H1 (cell line): ENCODE measurements at regions not wholly inside any gene's neighbourhood (a gene's known extent, or its start where the extent isn't known, plus 50 kb on each side); places are given as distances from the start of the nearest gene placed in this dataset.

ENCODE experiments used
- CTCF ChIA-PET: fragments of 300-600 bp; sonication (Branson Sonifier 250); formaldehyde crosslinking; loops from one replicate; lab custom pipeline; 2021; ENCODE audit not compliant: partially characterized antibody; lab: Charles Lee
- POLR2A ChIA-PET: fragments of 300-600 bp; sonication (Branson Sonifier 250); formaldehyde crosslinking; loops from one replicate; lab custom pipeline; 2021; ENCODE audit warnings: inconsistent platforms; ENCODE audit not compliant: partially characterized antibody; lab: Charles Lee
- DNase-seq, 2 experiments: peaks; one replicate each; pipeline versions ENCODE4 v3.0.0 to v3.0.0-alpha.2; 2010 to 2022; ENCODE audit warnings: low spot score in 2 of 2, low read depth in 1 of 2, mixed read lengths in 1 of 2
- FAIRE-seq: peaks from 2 replicates; lab custom pipeline; 2011; peaks lifted over from hg19 to GRCh38; lab: Jason Lieb, UNC
- H2AFZ ChIP-seq: 2 replicates; pipeline ENCODE4 v1.8.1; 2012; ENCODE audit warnings: low read length, inconsistent platforms
- H2AK5ac ChIP-seq: 2 replicates; pipeline ENCODE4 v1.6.1; 2013; ENCODE audit warnings: low read depth, low read length
- H2BK120ac ChIP-seq: replicated peaks from 2 replicates; pipeline ENCODE3; 2013; ENCODE audit warnings: low read depth, low read length, inconsistent platforms
- H2BK12ac ChIP-seq: 2 replicates; pipeline ENCODE4 v1.6.1; 2013; ENCODE audit warnings: low read depth, low read length
- H2BK15ac ChIP-seq: 2 replicates; pipeline ENCODE4 v1.6.1; 2013; ENCODE audit warnings: low read length
- H2BK20ac ChIP-seq: 2 replicates; pipeline ENCODE4 v1.6.1; 2013; ENCODE audit warnings: low read length
- H2BK5ac ChIP-seq: 2 replicates; pipeline ENCODE4 v1.6.1; 2013; ENCODE audit warnings: low read depth, low read length
- H3K14ac ChIP-seq: 2 replicates; pipeline ENCODE4 v1.6.1; 2013; ENCODE audit warnings: inconsistent platforms; ENCODE audit not compliant: insufficient read length
- H3K18ac ChIP-seq: 2 replicates; pipeline ENCODE4 v1.6.1; 2013; ENCODE audit warnings: low read length; ENCODE audit errors: extremely low read depth
- H3K23ac ChIP-seq: 2 replicates; pipeline ENCODE4 v1.6.1; 2013; ENCODE audit warnings: inconsistent platforms; ENCODE audit not compliant: insufficient read length
- H3K23me2 ChIP-seq: 2 replicates; pipeline ENCODE4 v1.6.1; 2013; ENCODE audit warnings: low read depth, low read length
- H3K27ac ChIP-seq: 2 replicates; pipeline ENCODE4 v1.6.1; 2011; ENCODE audit warnings: low read depth, low read length, inconsistent platforms
- H3K27me3 ChIP-seq, 4 experiments: replicated peaks in 1 of 4; 1 replicate in 1 of 4; 2 replicates in 3 of 4; pipeline versions ENCODE4 v1.6.1 to v1.8.1; 2011 to 2013; ENCODE audit warnings: low read length in 3 of 4, mild to moderate bottlenecking in 3 of 4, inconsistent platforms in 2 of 4, mixed read lengths in 2 of 4, moderate library complexity in 1 of 4; ENCODE audit not compliant: control insufficient read depth in 3 of 4, insufficient read depth in 3 of 4; ENCODE audit errors: extremely low read depth in 1 of 4
- H3K36me3 ChIP-seq, 4 experiments: 2 replicates each; pipeline versions ENCODE4 v1.6.1 to v1.8.1; 2011 to 2013; ENCODE audit warnings: mild to moderate bottlenecking in 4 of 4, low read length in 3 of 4, moderate library complexity in 2 of 4, control low read depth in 1 of 4, inconsistent platforms in 1 of 4; ENCODE audit not compliant: insufficient read depth in 4 of 4, control insufficient read depth in 2 of 4
- H3K4ac ChIP-seq: replicated peaks from 2 replicates; pipeline ENCODE3; 2013; ENCODE audit warnings: low read length, low read depth, mixed read lengths, inconsistent platforms; ENCODE audit not compliant: insufficient read length
- H3K4me1 ChIP-seq, 4 experiments: replicated peaks in 1 of 4; 1 replicate in 1 of 4; 2 replicates in 3 of 4; pipeline versions ENCODE4 v1.6.1 to v1.8.1; 2011 to 2013; ENCODE audit warnings: low read length in 3 of 4, inconsistent platforms in 2 of 4, mixed read lengths in 1 of 4; ENCODE audit not compliant: insufficient read depth in 4 of 4, control insufficient read depth in 3 of 4
- H3K4me2 ChIP-seq, 2 experiments: 2 replicates each; pipeline versions ENCODE4 v1.6.1 to v1.8.1; 2011 to 2013; ENCODE audit warnings: low read depth in 2 of 2, low read length in 2 of 2, control low read depth in 1 of 2, inconsistent platforms in 1 of 2, mild to moderate bottlenecking in 1 of 2; ENCODE audit not compliant: insufficient read depth in 1 of 2
- H3K4me3 ChIP-seq, 4 experiments: fragments of 200-600, 300-600 bp in 1 of 4; sonication (generic), shearing (Covaris generic), sonication (Bioruptor Twin) in 1 of 4; 2 replicates each; pipeline versions ENCODE4 v1.5.1 to v1.8.1; 2011 to 2016; ENCODE audit warnings: low read length in 4 of 4, low read depth in 3 of 4, control low read depth in 2 of 4, inconsistent platforms in 2 of 4, mild to moderate bottlenecking in 2 of 4, mixed read lengths in 1 of 4, moderate library complexity in 1 of 4; ENCODE audit not compliant: insufficient read depth in 2 of 4; ENCODE audit errors: extremely low read depth in 1 of 4
- H3K56ac ChIP-seq: replicated peaks from 2 replicates; pipeline ENCODE3; 2013; ENCODE audit warnings: low read depth, mild to moderate bottlenecking, mixed read lengths, low read length, inconsistent platforms; ENCODE audit not compliant: insufficient read length
- H3K79me1 ChIP-seq: 2 replicates; pipeline ENCODE4 v1.6.1; 2013; ENCODE audit warnings: low read depth, low read length, control low read depth
- H3K79me2 ChIP-seq, 2 experiments: 2 replicates each; pipeline versions ENCODE4 v1.6.1 to v1.8.1; 2012 to 2013; ENCODE audit warnings: low read length in 2 of 2, mild to moderate bottlenecking in 2 of 2, inconsistent platforms in 1 of 2; ENCODE audit not compliant: insufficient read depth in 2 of 2, control insufficient read depth in 1 of 2
- H3K9ac ChIP-seq, 4 experiments: replicated peaks in 1 of 4; 1 replicate in 1 of 4; 2 replicates in 3 of 4; pipeline versions ENCODE4 v1.6.1 to v1.8.1; 2011 to 2013; ENCODE audit warnings: low read depth in 3 of 4, low read length in 3 of 4, control low read depth in 2 of 4, mild to moderate bottlenecking in 2 of 4, moderate library complexity in 2 of 4, inconsistent platforms in 1 of 4; ENCODE audit errors: extremely low read depth in 1 of 4
- H3K9me3 ChIP-seq, 2 experiments: 2 replicates each; pipeline versions ENCODE4 v1.6.1 to v1.8.1; 2012 to 2013; ENCODE audit warnings: mild to moderate bottlenecking in 2 of 2, moderate library complexity in 2 of 2, control low read depth in 1 of 2, inconsistent platforms in 1 of 2, low read depth in 1 of 2, low read length in 1 of 2, mixed read lengths in 1 of 2; ENCODE audit not compliant: insufficient read depth in 2 of 2
- H4K20me1 ChIP-seq, 2 experiments: replicated peaks in 1 of 2; 2 replicates each; pipeline versions ENCODE3 to v1.8.1; 2011 to 2013; ENCODE audit warnings: inconsistent platforms in 2 of 2, low read length in 2 of 2, mild to moderate bottlenecking in 1 of 2; ENCODE audit not compliant: insufficient read depth in 2 of 2, control insufficient read depth in 1 of 2
- H4K5ac ChIP-seq: 2 replicates; pipeline ENCODE4 v1.6.1; 2013; ENCODE audit warnings: low read length, low read depth, mixed read lengths, inconsistent platforms; ENCODE audit not compliant: insufficient read length
- H4K8ac ChIP-seq: 2 replicates; pipeline ENCODE4 v1.8.0; 2013; ENCODE audit warnings: mild to moderate bottlenecking, moderate library complexity, low read length, inconsistent platforms; ENCODE audit not compliant: insufficient read depth; ENCODE audit errors: extremely low read depth
- H4K91ac ChIP-seq: replicated peaks from 2 replicates; pipeline ENCODE3; 2013; ENCODE audit warnings: low read length, mixed read lengths, inconsistent platforms; ENCODE audit not compliant: insufficient read length
- BCL11A ChIP-seq, 2 experiments: IDR thresholded peaks; one replicate each; pipeline ENCODE4 v1.6.1; 2011; ENCODE audit warnings: low read depth in 2 of 2, low read length in 2 of 2, mild to moderate bottlenecking in 2 of 2
- GTF2F1 ChIP-seq: IDR thresholded peaks from 2 replicates; pipeline ENCODE4 v1.6.1; 2012; ENCODE audit warnings: low read depth, low read length, improper control_type of control experiment, borderline replicate concordance
- POLR2AphosphoS5 ChIP-seq: IDR thresholded peaks from 2 replicates; pipeline ENCODE4 v1.6.1; 2011; ENCODE audit warnings: low read depth, low read length
- TEAD4 ChIP-seq: IDR thresholded peaks from 2 replicates; pipeline ENCODE4 v1.6.1; 2012; ENCODE audit warnings: low read depth, low read length, inconsistent platforms, mixed read lengths
- WGBS, 2 experiments: shearing (Covaris generic) in 1 of 2; methylation state at CpG; one replicate each; pipeline versions ENCODE4 v1.1.6 to v1.1.7; 2013 to 2015; ENCODE audit warnings: low lambda C conversion rate in 2 of 2, mixed read lengths in 2 of 2, inconsistent platforms in 1 of 2, low coverage in 1 of 2, missing lambda C conversion rate in 1 of 2; ENCODE audit not compliant: insufficient replicate concordance in 2 of 2, insufficient coverage in 1 of 2, insufficient read length in 1 of 2; ENCODE audit errors: extremely low coverage in 1 of 2, missing lambda C conversion rate in 1 of 2; 5-methylcytosine and 5-hydroxymethylcytosine counted together
- TF ChIP-seq, protein P1 (sequence below): IDR thresholded peaks from 2 replicates; pipeline ENCODE4 v1.6.1; 2012; ENCODE audit warnings: inconsistent platforms

DNA sequence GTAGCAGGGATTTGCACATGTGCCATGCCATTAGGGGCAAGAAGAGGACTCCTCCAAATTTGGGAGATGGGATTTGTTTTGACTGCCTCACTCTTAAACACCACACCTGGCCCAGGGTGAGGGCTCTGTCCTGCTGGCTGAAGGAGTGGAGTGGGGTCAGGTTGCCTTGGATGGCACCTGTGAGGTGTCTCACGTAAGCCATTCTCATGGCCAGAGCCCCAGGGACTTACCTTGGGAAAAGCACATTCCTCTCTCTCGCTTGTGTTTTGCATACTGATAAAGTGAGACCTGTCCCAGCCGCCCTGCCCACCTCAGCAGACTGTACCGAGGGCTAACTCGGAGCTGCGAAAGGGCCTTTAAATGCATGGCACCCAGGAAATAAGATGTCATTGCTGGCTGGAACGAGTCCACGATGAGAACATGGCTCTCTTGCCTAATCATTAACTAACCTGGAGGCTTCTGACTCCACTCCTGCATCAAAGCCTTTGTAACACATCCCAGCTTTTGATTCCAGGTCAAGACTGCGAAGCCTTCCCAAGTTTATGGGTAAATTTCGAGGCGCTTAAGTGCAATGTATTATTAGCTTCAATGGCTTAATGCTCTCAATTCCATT is 184.0 kb upstream of the RNF32 start:
- Histone ChIP-seq H3K4me3 (no peak overlapping the region), H3K23ac (no peak overlapping the region), H2AFZ (no peak overlapping the region), H3K9ac (no peak overlapping the region), H4K5ac (no peak overlapping the region), H3K27ac (no peak overlapping the region), H2BK5ac (no peak overlapping the region), H3K14ac (no peak overlapping the region), H3K4ac (no peak overlapping the region), H3K18ac (no peak overlapping the region), H4K8ac (no peak overlapping the region), H3K79me2 (no peaks in the 10 kb centered on the region), H3K56ac (no peak overlapping the region), H2BK20ac (no peak overlapping the region), H2BK120ac (no peak overlapping the region), H3K23me2 (no peaks in the 10 kb centered on the region), H3K36me3 (no peaks in the 10 kb centered on the region), H3K4me2 (no peak overlapping the region), H3K27me3 (no peaks in the 10 kb centered on the region), H2BK15ac (no peak overlapping the region), H4K20me1 (no peaks in the 10 kb centered on the region), H3K4me1 (no peaks in the 10 kb centered on the region), H3K9me3 (no peaks in the 10 kb centered on the region), H4K91ac (no peak overlapping the region), H2AK5ac (no peak overlapping the region), H3K79me1 (no peaks in the 10 kb centered on the region), H2BK12ac (no peak overlapping the region)
- WGBS, 2 experiments, result 89% methylated on average over 11 of the region's 11 CpGs; no CpG with 5 or more reads in 1 of the 2 experiments
- DNase-seq (no peak), FAIRE-seq (no peak)
- POLR2A ChIA-PET, result no interaction called here
- CTCF ChIA-PET, result interaction anchor here (0.8 kb wide), 1 partner anchor 17 kb away, joined by 3 read pairs; no protein-coding TSS in a partner anchor
- no peak for TF ChIP-seq TEAD4
- TF ChIP-seq BCL11A (IDR thresholded peaks at IDR 0.05; ENCODE audit: low read depth in 2 of 2, low read length in 2 of 2), result no peak
- TF ChIP-seq GTF2F1, result no peak
- TF ChIP-seq, protein P1, sequence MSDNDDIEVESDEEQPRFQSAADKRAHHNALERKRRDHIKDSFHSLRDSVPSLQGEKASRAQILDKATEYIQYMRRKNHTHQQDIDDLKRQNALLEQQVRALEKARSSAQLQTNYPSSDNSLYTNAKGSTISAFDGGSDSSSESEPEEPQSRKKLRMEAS, result no peak
- no peak for TF ChIP-seq POLR2AphosphoS5
